Ovary (tissue), 3 donors: ENCODE measurements at regions not wholly inside any gene's neighbourhood (a gene's known extent, or its start where the extent isn't known, plus 50 kb on each side); places are given as distances from the start of the nearest gene placed in this dataset.

Source experiments
- CTCF ChIP-seq, 3 donors: fragments of 450-650 bp in 2 of 3; fragments of 200-600 bp in 1 of 3; IDR thresholded peaks; one replicate each; pipeline versions ENCODE4 v1.5.1 to v1.8.0; 2016 to 2022; ENCODE audit warnings: antibody characterized with exemption in 3 of 3, mild to moderate bottlenecking in 1 of 3
- POLR2A ChIP-seq: fragments of 450-650 bp; IDR thresholded peaks from one replicate; pipeline ENCODE4 v1.6.1; 2017; ENCODE audit warnings: antibody characterized with exemption, mild to moderate bottlenecking, moderate library complexity
- donor health status: DM: no; HTN: no; CAD: no.

- no peak for TF ChIP-seq POLR2A
- TF ChIP-seq CTCF (IDR thresholded peaks at IDR 0.05): no peak
These were observed 194.0 kb upstream of the RBMS1 start for GRCh38 chr2:160687629-160688028.
